Osteoblast (primary cell): ENCODE measurements at regions not wholly inside any gene's neighbourhood (a gene's known extent, or its start where the extent isn't known, plus 50 kb on each side); places are given as distances from the start of the nearest gene placed in this dataset.

ENCODE experiments used
- DNase-seq: peaks from one replicate; pipeline ENCODE4 v3.0.0; 2011; ENCODE audit warnings: low spot score, mixed read lengths; ENCODE audit not compliant: insufficient read length; ENCODE audit errors: missing footprints
- H2AFZ ChIP-seq: 2 replicates; pipeline ENCODE4 v1.6.0; 2011; ENCODE audit warnings: mild to moderate bottlenecking, low read length
- H3K27ac ChIP-seq: 2 replicates; pipeline ENCODE4 v1.5.1; 2011; ENCODE audit warnings: mild to moderate bottlenecking, low read depth, low read length, moderate library complexity
- H3K27me3 ChIP-seq: 2 replicates; pipeline ENCODE4 v1.6.0; 2012; ENCODE audit warnings: mild to moderate bottlenecking, control low read depth, inconsistent platforms, low read length, moderate library complexity; ENCODE audit not compliant: insufficient read depth
- H3K36me3 ChIP-seq: 2 replicates; pipeline ENCODE4 v1.5.1; 2011; ENCODE audit warnings: mild to moderate bottlenecking, low read length, control low read depth, moderate library complexity; ENCODE audit not compliant: insufficient read depth
- H3K4me1 ChIP-seq: 2 replicates; pipeline ENCODE4 v1.5.1; 2011; ENCODE audit warnings: mild to moderate bottlenecking, low read length, control low read depth, moderate library complexity; ENCODE audit not compliant: insufficient read depth
- H3K4me2 ChIP-seq: 2 replicates; pipeline ENCODE4 v1.6.0; 2011; ENCODE audit warnings: mild to moderate bottlenecking, low read length; ENCODE audit not compliant: insufficient read depth
- H3K4me3 ChIP-seq: fragments of 200-600 bp; sonication (generic); 3 replicates; pipeline ENCODE4 v1.5.1; 2012; ENCODE audit warnings: mild to moderate bottlenecking, low read length, inconsistent platforms; ENCODE audit not compliant: insufficient read depth
- H3K79me2 ChIP-seq: 2 replicates; pipeline ENCODE4 v1.6.0; 2012; ENCODE audit warnings: mild to moderate bottlenecking, low read length, control low read depth, inconsistent platforms; ENCODE audit not compliant: insufficient read depth
- H3K9me3 ChIP-seq: 2 replicates; pipeline ENCODE4 v1.5.1; 2011; ENCODE audit warnings: low read depth, low read length, control low read depth
- H4K20me1 ChIP-seq: 2 replicates; pipeline ENCODE4 v1.6.0; 2012; ENCODE audit warnings: mild to moderate bottlenecking, low read length, control low read depth; ENCODE audit not compliant: insufficient read depth
- CTCF ChIP-seq: IDR thresholded peaks from 2 replicates; pipeline ENCODE4 v1.5.1; 2011; ENCODE audit warnings: mild to moderate bottlenecking, low read depth, low read length, moderate library complexity; ENCODE audit errors: extremely low read depth

GRCh38 chr10:9205558-9205957 lies 1151.1 kb downstream of the GATA3 start:
- H3K36me3 ChIP-seq, result no peaks in the 10 kb centered on the region
- H3K27me3 ChIP-seq, result no peaks in the 10 kb centered on the region
- no peak overlapping the region for H3K4me2 ChIP-seq
- no peak for DNase-seq
- no peaks in the 10 kb centered on the region for H4K20me1 ChIP-seq
- TF ChIP-seq CTCF, result no peak
- H3K27ac ChIP-seq, result no peak overlapping the region
- no peak overlapping the region for H2AFZ ChIP-seq
- no peaks in the 10 kb centered on the region for H3K4me1 ChIP-seq
- no peaks in the 10 kb centered on the region for H3K79me2 ChIP-seq
- no peak overlapping the region for H3K4me3 ChIP-seq
- no peaks in the 10 kb centered on the region for H3K9me3 ChIP-seq

GRCh38 chr10:9209105-9209798 lies 1154.8 kb downstream of the GATA3 start:
- Histone ChIP-seq H3K27me3 (no peaks in the 10 kb centered on the region), H3K4me2 (no peak overlapping the region), H3K9me3 (no peaks in the 10 kb centered on the region), H3K4me1 (no peaks in the 10 kb centered on the region), H3K79me2 (no peaks in the 10 kb centered on the region), H3K27ac (no peak overlapping the region), H3K36me3 (no peaks in the 10 kb centered on the region), H3K4me3 (no peak overlapping the region), H4K20me1 (no peaks in the 10 kb centered on the region), H2AFZ (no peak overlapping the region)
- TF ChIP-seq CTCF, result peak; percentile 83
- no peak for DNase-seq

GRCh38 chr10:9211228-9211627 lies 1156.7 kb downstream of the GATA3 start:
- no peak overlapping the region for H2AFZ ChIP-seq
- peak; percentile 39 for TF ChIP-seq CTCF
- H3K4me3 ChIP-seq, result no peak overlapping the region
- no peak overlapping the region for H3K4me2 ChIP-seq
- DNase-seq, result no peak
- no peaks in the 10 kb centered on the region for H3K27me3 ChIP-seq
- no peaks in the 10 kb centered on the region for H4K20me1 ChIP-seq
- H3K36me3 ChIP-seq, result no peaks in the 10 kb centered on the region
- no peaks in the 10 kb centered on the region for H3K79me2 ChIP-seq
- H3K27ac ChIP-seq, result no peak overlapping the region
- no peaks in the 10 kb centered on the region for H3K4me1 ChIP-seq
- H3K9me3 ChIP-seq, result no peaks in the 10 kb centered on the region

- Histone ChIP-seq H3K4me3 (no peak overlapping the region), H3K36me3 (no peaks in the 10 kb centered on the region), H3K27ac (no peak overlapping the region), H4K20me1 (no peaks in the 10 kb centered on the region), H3K79me2 (no peaks in the 10 kb centered on the region), H2AFZ (no peak overlapping the region), H3K4me1 (no peaks in the 10 kb centered on the region), H3K4me2 (no peak overlapping the region), H3K27me3 (no peaks in the 10 kb centered on the region), H3K9me3 (no peaks in the 10 kb centered on the region)
- no peak for TF ChIP-seq CTCF
- DNase-seq, result no peak
Measured at GRCh38 chr10:9214618-9215017, 1160.1 kb downstream of the GATA3 start.
